ENCODE measurements at regions not wholly inside any gene's neighbourhood (a gene's known extent, or its start where the extent isn't known, plus 50 kb on each side); places are given as distances from the start of the nearest gene placed in this dataset.

- TF ChIP-seq RB1 (IDR thresholded peaks at IDR 0.05; ENCODE audit: low read depth) (no peak), CTCF (IDR thresholded peaks at IDR 0.05 in 2 of 3, conservative IDR thresholded peaks at IDR 0.05 in 1 of 3; ENCODE audit: insufficient read depth in 2 of 3, low read depth in 1 of 3, low read length in 3 of 3) (no peak), ZBTB1 (CRISPR knock-in tag; IDR thresholded peaks at IDR 0.05; ENCODE audit: borderline replicate concordance, low read depth) (no peak), ZNF324 (CRISPR knock-in tag; IDR thresholded peaks at IDR 0.05) (no peak), EZH2 (IDR thresholded peaks at IDR 0.05; ENCODE audit: borderline replicate concordance, low read depth, low read length) (no peak)
- TF ChIP-seq, protein P1, sequence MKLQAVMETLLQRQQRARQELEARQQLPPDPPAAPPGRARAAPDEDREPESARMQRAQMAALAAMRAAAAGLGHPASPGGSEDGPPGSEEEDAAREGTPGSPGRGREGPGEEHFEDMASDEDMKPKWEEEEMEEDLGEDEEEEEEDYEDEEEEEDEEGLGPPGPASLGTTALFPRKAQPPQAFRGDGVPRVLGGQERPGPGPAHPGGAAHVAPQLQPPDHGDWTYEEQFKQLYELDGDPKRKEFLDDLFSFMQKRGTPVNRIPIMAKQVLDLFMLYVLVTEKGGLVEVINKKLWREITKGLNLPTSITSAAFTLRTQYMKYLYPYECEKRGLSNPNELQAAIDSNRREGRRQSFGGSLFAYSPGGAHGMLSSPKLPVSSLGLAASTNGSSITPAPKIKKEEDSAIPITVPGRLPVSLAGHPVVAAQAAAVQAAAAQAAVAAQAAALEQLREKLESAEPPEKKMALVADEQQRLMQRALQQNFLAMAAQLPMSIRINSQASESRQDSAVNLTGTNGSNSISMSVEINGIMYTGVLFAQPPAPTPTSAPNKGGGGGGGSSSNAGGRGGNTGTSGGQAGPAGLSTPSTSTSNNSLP (IDR thresholded peaks at IDR 0.05; ENCODE audit: borderline replicate concordance, low read depth, low read length), result no peak
These were observed 95.7 kb downstream of the BUB3 start for GRCh38 chr10:123249894-123250293.
